ENCODE measurements at regions not wholly inside any gene's neighbourhood (a gene's known extent, or its start where the extent isn't known, plus 50 kb on each side); places are given as distances from the start of the nearest gene placed in this dataset.

DNA sequence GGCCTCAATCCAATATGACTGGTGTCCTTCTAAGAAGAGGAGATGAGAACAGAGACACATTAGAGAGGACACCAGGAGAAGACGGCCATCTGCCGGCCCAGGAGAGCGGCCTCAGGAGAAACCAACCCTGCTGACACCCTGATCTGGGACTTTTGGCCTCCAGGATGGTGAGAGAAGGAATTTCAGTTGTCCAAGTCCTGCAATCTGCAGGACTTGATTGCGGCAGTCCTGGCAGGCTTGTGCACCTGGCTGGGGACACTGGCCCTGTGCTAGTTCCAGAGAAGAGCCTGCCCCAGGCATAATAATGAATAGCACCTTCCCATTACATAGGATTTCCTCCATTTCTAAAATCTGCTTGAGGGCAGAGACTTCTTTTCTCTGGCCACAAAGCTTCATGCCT lies 409.9 kb upstream of the SHH start:
- TF ChIP-seq, protein P1, sequence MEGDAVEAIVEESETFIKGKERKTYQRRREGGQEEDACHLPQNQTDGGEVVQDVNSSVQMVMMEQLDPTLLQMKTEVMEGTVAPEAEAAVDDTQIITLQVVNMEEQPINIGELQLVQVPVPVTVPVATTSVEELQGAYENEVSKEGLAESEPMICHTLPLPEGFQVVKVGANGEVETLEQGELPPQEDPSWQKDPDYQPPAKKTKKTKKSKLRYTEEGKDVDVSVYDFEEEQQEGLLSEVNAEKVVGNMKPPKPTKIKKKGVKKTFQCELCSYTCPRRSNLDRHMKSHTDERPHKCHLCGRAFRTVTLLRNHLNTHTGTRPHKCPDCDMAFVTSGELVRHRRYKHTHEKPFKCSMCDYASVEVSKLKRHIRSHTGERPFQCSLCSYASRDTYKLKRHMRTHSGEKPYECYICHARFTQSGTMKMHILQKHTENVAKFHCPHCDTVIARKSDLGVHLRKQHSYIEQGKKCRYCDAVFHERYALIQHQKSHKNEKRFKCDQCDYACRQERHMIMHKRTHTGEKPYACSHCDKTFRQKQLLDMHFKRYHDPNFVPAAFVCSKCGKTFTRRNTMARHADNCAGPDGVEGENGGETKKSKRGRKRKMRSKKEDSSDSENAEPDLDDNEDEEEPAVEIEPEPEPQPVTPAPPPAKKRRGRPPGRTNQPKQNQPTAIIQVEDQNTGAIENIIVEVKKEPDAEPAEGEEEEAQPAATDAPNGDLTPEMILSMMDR (IDR thresholded peaks at IDR 0.05), result no peak
- DNase-seq (ENCODE audit: low spot score), result peak; percentile 38
- Histone ChIP-seq H3K27ac (no peak overlapping the region), H3K4me3 (no peak overlapping the region)

DNA sequence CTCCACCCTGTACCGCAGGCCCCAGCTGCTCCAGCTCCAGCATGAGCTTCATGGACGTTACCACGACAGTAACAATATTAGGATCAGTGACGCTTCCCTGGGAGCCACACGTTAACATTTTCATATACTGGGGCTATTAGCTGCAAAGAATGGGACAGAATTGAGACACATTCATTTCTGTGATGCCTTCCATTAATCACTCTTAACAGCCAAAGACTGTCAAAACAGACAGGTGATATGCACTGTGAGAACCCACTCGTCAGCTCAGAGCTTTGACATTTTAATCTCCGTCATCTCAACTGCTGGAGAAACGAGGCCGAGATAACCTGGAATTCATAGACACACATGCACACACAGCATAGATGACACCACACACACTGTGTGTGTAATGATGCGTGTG lies 408.4 kb upstream of the SHH start:
- peak; percentile 31 for DNase-seq (ENCODE audit: low spot score)
- no peak overlapping the region for H3K27ac ChIP-seq
- no peak overlapping the region for H3K4me3 ChIP-seq
- TF ChIP-seq, protein P1 (IDR thresholded peaks at IDR 0.05), result no peak

DNA sequence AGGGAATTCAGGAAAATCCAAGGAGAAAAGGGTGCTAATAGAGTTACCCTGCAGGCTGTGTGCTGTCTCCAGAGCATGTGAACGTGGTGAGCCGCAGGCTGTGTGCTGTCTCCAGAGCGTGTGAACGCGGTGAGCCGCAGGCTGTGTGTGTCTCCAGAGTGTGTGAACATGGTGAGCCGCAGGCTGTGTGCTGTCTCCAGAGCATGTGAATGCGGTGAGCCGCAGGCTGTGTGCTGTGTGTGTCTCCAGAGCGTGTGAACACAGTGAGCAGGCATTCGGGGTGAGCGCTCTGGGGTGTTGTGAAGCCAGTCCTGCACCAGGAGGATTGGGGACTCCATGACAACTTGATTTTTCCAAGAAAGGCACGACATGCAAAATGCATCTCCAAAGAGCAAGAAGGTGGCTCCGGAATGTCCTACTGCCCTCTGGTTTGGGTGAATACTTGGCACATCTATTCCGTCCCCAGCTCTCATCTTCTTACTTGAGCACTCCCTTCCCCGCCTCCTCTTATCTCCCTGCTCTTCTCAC lies 407.9 kb upstream of the SHH start:
- H3K27ac ChIP-seq, result no peak overlapping the region
- no peak overlapping the region for H3K4me3 ChIP-seq
- TF ChIP-seq, protein P1 (IDR thresholded peaks at IDR 0.05), result no peak
- peak; percentile 33 for DNase-seq (ENCODE audit: low spot score)

DNA sequence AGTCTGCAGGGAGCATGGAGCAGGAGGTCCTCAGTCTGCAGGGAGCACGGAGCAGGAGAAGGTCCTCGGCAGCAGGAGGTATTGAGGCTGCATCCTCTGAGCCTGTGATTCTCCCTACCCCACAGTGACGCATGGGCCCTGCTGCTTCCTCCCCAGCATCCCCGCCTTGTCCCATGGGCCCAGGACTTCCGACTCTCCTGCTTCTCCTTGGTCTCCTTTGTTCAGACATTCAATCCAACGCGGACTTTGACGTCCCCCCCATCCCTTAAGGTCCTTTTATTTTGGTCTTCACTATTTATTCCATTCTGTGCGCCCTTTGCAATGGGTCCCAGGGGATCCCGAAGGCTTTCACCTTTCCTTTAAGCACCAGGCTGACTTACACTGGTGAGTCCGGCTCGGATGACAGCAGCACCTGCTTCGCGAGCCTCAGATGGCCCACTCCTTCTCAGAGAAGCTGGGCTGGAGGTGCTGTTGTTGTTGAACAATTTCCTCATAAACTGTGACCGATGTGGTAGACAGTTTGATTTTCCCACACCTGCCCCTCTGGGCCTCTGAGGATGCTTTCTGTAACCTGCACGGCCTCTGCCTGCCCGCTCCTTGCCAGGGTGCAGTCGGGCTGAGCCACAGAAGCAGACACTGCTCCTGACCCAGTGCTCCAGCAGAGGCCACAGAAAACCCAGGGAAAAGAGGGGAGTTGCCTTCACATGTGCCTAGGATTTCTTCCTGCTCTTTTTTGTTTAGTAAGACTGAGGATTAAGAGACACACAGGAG lies 407.2 kb upstream of the SHH start:
- TF ChIP-seq, protein P1 (IDR thresholded peaks at IDR 0.05), result no peak
- peak; percentile 53 for DNase-seq (ENCODE audit: low spot score)
- Histone ChIP-seq H3K4me3 (no peak overlapping the region), H3K27ac (no peak overlapping the region)

DNA sequence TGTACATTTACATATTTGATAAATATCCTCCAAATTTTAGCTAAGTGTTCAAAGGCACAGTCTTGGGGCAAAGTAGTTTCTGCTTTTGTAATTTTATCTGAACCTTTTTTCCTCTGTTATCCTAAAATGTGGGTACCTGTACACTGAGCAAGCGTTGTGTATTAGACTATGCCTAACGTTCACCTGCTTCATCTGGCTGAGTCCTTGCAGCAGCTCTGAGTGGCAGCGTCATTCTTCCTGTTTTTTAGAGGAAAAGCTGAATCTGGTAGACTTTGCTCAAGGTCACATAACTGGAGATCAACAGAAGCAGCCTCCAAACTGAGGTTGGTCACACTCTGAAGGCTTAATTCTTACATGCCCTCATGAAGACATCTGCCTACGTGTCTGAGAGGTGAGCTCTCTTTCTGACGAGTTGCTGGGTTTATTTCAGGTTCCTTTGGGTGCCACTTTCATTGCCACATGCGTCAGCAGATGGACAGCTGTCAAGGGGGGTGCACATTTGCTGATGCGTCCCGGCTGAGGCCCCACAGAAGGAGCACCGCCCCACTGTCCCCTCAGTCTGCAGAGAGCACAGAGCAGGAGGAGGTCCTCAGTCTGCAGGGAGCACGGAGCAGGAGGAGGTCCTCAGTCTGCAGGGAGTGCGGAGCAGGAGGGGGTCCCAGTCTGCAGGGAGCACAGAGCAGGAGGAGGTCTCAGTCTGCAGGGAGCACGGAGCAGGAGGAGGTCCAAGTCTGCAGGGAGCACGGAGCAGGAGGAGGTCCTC lies 406.5 kb upstream of the SHH start:
- peak; percentile 11 for DNase-seq (ENCODE audit: low spot score)
- H3K4me3 ChIP-seq, result no peak overlapping the region
- TF ChIP-seq, protein P1 (IDR thresholded peaks at IDR 0.05), result no peak
- no peak overlapping the region for H3K27ac ChIP-seq

DNA sequence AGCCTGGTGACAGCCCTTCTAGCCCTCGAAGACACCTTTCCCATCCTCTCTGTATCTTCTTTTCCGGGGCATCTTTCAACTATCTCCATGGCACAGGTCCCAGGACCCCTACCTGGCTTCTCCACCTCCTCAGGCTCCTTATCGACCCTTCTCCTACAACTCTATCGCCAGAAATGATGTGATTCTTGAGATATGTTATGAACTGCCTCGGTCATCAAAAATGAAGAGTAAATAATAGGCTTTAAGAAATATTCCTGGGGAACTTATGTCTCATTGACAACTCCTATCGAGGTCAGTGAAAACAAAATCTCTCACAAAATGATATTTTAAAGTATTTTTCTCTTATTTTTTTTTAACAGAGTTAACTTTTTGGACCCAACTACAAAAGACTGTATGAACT lies 405.5 kb upstream of the SHH start:
- no peak overlapping the region for H3K4me3 ChIP-seq
- TF ChIP-seq, protein P1 (IDR thresholded peaks at IDR 0.05), result no peak
- no peak for DNase-seq (ENCODE audit: low spot score)
- no peak overlapping the region for H3K27ac ChIP-seq

Measured in coronary artery (tissue), 2 donors.